WTC11 (cell line): ENCODE measurements at regions not wholly inside any gene's neighbourhood (a gene's known extent, or its start where the extent isn't known, plus 50 kb on each side); places are given as distances from the start of the nearest gene placed in this dataset.
A peak's percentile ranks its signal among the peaks of the same experiment; 100 is the strongest.

ENCODE experiments used
- ATAC-seq: fragments of 200-7000 bp; cut with Tn5 transposase; 2 replicates; pipeline ENCODE4 v1.10.0; 2021; ENCODE audit warnings: mild to moderate bottlenecking, moderate library complexity
- CTCF ChIA-PET: fragments of 300-600 bp; sonication (Branson Sonifier 250); formaldehyde crosslinking; loops from one replicate; lab custom pipeline; 2021; ENCODE audit warnings: antibody characterized with exemption; lab: Charles Lee
- POLR2A ChIA-PET: fragments of 350-600 bp; sonication (Branson Sonifier 250); formaldehyde crosslinking; loops from one replicate; lab custom pipeline; 2021; ENCODE audit warnings: antibody characterized with exemption; lab: Charles Lee
- DNase-seq: peaks from one replicate; pipeline ENCODE4 v3.0.0; 2021; ENCODE audit warnings: low spot score
- H3K27ac Mint-ChIP-seq: 2 replicates; pipeline ENCODE4 v1.8.0; 2021; ENCODE audit warnings: mixed read lengths
- H3K27me3 Mint-ChIP-seq: 2 replicates; pipeline ENCODE4 v1.8.0; 2021; ENCODE audit warnings: low read depth, mild to moderate bottlenecking, moderate library complexity, mixed read lengths
- H3K36me3 Mint-ChIP-seq: 2 replicates; pipeline ENCODE4 v1.8.0; 2021; ENCODE audit warnings: mixed read lengths
- H3K4me1 Mint-ChIP-seq: 2 replicates; pipeline ENCODE4 v1.8.0; 2022; ENCODE audit warnings: mixed read lengths
- H3K4me3 Mint-ChIP-seq: 2 replicates; pipeline ENCODE4 v1.8.0; 2021; ENCODE audit warnings: mild to moderate bottlenecking, moderate library complexity, mixed read lengths
- H3K9me3 Mint-ChIP-seq: 2 replicates; pipeline ENCODE4 v1.8.0; 2021; ENCODE audit warnings: mixed read lengths
- ESRRA ChIP-seq: sonication (generic); formaldehyde crosslinking; IDR thresholded peaks from 2 replicates; pipeline ENCODE4 v1.8.1; 2022; ENCODE audit warnings: mild to moderate bottlenecking, missing genetic modification reagents, borderline replicate concordance
- HMGA2 ChIP-seq: fragments of 250-450 bp; sonication (Bioruptor Pico); IDR thresholded peaks from 2 replicates; pipeline ENCODE4 v1.4.0; 2021; ENCODE audit warnings: mild to moderate bottlenecking, moderate library complexity
- KAT7 ChIP-seq: sonication (generic); formaldehyde crosslinking; IDR thresholded peaks from 2 replicates; pipeline ENCODE4 v1.8.1; 2023; ENCODE audit warnings: missing genetic modification reagents, mild to moderate bottlenecking, borderline replicate concordance
- MYBL2 ChIP-seq: sonication (generic); formaldehyde crosslinking; IDR thresholded peaks from 2 replicates; pipeline ENCODE4 v1.8.1; 2023; ENCODE audit warnings: mild to moderate bottlenecking, moderate library complexity, missing genetic modification reagents
- OVOL2 ChIP-seq: fragments of 250-450 bp; sonication (Bioruptor Pico); IDR thresholded peaks from 2 replicates; pipeline ENCODE4 v1.9.0; 2021; ENCODE audit warnings: mild to moderate bottlenecking, borderline replicate concordance
- TEAD1 ChIP-seq: sonication (generic); formaldehyde crosslinking; IDR thresholded peaks from 2 replicates; pipeline ENCODE4 v1.8.0; 2022; ENCODE audit warnings: mild to moderate bottlenecking, missing genetic modification reagents
- ZNF416 ChIP-seq: fragments of 250-450 bp; sonication (Bioruptor Pico); IDR thresholded peaks from 2 replicates; pipeline ENCODE4 v1.9.0; 2021; ENCODE audit warnings: mild to moderate bottlenecking, inconsistent platforms
- TF ChIP-seq, protein P1 (sequence below): sonication (generic); formaldehyde crosslinking; IDR thresholded peaks from 2 replicates; pipeline ENCODE4 v1.8.0; 2023; ENCODE audit warnings: missing genetic modification reagents, mild to moderate bottlenecking, borderline replicate concordance
- TF ChIP-seq, protein P2 (sequence below): sonication (generic); formaldehyde crosslinking; IDR thresholded peaks from 2 replicates; pipeline ENCODE4 v1.8.1; 2022; ENCODE audit warnings: missing genetic modification reagents, borderline replicate concordance
- TF ChIP-seq, protein P3 (sequence below): sonication (generic); formaldehyde crosslinking; IDR thresholded peaks from 2 replicates; pipeline ENCODE4 v1.8.1; 2023; ENCODE audit warnings: mild to moderate bottlenecking, missing genetic modification reagents, borderline replicate concordance
- TF ChIP-seq, protein P4 (sequence below): sonication (generic); formaldehyde crosslinking; IDR thresholded peaks from 2 replicates; pipeline ENCODE4 v1.8.1; 2023; ENCODE audit warnings: mild to moderate bottlenecking, moderate library complexity, missing genetic modification reagents
- TF ChIP-seq, protein P5 (sequence below): sonication (generic); formaldehyde crosslinking; IDR thresholded peaks from 2 replicates; pipeline ENCODE4 v1.8.0; 2022; ENCODE audit warnings: mild to moderate bottlenecking, missing genetic modification reagents
- TF ChIP-seq, protein P6 (sequence below): sonication (generic); formaldehyde crosslinking; IDR thresholded peaks from 2 replicates; pipeline ENCODE4 v1.8.0; 2022; ENCODE audit warnings: mild to moderate bottlenecking, missing genetic modification reagents
- TF ChIP-seq, protein P7 (sequence below): sonication (generic); formaldehyde crosslinking; IDR thresholded peaks from 2 replicates; pipeline ENCODE4 v1.8.0; 2022; ENCODE audit warnings: missing genetic modification reagents

DNA sequence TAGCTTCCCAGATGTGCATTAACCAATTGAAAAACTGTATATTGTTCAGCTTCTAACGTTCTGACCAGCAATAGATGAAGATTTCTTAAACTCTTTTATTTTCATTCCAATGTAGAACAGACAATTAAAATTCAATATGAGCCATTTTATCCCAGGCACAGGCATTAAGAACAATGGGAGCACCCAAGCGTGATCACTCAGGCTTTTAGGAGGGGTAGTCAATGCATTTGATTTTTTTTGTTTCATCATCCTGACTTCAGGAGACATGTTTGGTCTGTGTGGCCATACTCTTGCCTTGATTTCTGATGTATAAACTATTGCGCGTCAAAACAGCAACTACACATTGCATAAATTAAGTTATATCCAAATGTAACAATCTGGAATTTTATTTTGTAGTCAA is 653.0 kb upstream of the RORB start (continued):
- TF ChIP-seq, protein P1, sequence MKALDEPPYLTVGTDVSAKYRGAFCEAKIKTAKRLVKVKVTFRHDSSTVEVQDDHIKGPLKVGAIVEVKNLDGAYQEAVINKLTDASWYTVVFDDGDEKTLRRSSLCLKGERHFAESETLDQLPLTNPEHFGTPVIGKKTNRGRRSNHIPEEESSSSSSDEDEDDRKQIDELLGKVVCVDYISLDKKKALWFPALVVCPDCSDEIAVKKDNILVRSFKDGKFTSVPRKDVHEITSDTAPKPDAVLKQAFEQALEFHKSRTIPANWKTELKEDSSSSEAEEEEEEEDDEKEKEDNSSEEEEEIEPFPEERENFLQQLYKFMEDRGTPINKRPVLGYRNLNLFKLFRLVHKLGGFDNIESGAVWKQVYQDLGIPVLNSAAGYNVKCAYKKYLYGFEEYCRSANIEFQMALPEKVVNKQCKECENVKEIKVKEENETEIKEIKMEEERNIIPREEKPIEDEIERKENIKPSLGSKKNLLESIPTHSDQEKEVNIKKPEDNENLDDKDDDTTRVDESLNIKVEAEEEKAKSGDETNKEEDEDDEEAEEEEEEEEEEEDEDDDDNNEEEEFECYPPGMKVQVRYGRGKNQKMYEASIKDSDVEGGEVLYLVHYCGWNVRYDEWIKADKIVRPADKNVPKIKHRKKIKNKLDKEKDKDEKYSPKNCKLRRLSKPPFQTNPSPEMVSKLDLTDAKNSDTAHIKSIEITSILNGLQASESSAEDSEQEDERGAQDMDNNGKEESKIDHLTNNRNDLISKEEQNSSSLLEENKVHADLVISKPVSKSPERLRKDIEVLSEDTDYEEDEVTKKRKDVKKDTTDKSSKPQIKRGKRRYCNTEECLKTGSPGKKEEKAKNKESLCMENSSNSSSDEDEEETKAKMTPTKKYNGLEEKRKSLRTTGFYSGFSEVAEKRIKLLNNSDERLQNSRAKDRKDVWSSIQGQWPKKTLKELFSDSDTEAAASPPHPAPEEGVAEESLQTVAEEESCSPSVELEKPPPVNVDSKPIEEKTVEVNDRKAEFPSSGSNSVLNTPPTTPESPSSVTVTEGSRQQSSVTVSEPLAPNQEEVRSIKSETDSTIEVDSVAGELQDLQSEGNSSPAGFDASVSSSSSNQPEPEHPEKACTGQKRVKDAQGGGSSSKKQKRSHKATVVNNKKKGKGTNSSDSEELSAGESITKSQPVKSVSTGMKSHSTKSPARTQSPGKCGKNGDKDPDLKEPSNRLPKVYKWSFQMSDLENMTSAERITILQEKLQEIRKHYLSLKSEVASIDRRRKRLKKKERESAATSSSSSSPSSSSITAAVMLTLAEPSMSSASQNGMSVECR: no peak
- no peak for TF ChIP-seq KAT7
- TF ChIP-seq, all 79 proteins: peak for 0

DNA sequence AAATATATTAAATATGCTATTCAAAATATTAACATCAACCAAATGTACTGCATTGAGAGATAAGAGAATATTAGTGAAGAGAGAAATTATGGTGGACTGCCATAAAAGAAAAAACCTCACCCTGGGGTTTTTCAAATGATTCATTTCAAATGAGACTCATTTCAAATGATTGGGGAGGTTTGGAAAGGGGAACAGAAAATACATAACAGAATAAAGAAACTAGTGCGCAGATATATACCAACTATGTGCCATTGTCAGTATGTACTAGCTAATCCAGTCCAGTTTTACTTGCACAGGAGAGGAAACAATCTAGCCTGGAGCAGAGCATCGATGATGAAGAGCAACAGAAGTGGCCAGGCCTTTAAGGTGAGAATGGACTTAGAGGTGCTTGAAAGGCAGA is 651.6 kb upstream of the RORB start:
- ChIA-PET POLR2A (no interaction called here), CTCF (no interaction called here)
- Mint-ChIP-seq H3K4me1 (peaks cover 66% of the 10 kb centered on the region), H3K9me3 (peaks cover 7% of the 10 kb centered on the region), H3K4me3 (peak overlapping the region; percentile 39; the same call in 1 of the 2 replicates), H3K36me3 (peaks cover 7% of the 10 kb centered on the region), H3K27ac (peak overlapping the region; percentile 100), H3K27me3 (no peaks in the 10 kb centered on the region)
- DNase-seq (no peak), ATAC-seq (no peak)
- TF ChIP-seq, protein P1: no peak
- TF ChIP-seq, protein P2, sequence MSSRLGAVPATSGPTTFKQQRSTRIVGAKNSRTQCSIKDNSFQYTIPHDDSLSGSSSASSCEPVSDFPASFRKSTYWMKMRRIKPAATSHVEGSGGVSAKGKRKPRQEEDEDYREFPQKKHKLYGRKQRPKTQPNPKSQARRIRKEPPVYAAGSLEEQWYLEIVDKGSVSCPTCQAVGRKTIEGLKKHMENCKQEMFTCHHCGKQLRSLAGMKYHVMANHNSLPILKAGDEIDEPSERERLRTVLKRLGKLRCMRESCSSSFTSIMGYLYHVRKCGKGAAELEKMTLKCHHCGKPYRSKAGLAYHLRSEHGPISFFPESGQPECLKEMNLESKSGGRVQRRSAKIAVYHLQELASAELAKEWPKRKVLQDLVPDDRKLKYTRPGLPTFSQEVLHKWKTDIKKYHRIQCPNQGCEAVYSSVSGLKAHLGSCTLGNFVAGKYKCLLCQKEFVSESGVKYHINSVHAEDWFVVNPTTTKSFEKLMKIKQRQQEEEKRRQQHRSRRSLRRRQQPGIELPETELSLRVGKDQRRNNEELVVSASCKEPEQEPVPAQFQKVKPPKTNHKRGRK: no peak
- TF ChIP-seq, protein P3, sequence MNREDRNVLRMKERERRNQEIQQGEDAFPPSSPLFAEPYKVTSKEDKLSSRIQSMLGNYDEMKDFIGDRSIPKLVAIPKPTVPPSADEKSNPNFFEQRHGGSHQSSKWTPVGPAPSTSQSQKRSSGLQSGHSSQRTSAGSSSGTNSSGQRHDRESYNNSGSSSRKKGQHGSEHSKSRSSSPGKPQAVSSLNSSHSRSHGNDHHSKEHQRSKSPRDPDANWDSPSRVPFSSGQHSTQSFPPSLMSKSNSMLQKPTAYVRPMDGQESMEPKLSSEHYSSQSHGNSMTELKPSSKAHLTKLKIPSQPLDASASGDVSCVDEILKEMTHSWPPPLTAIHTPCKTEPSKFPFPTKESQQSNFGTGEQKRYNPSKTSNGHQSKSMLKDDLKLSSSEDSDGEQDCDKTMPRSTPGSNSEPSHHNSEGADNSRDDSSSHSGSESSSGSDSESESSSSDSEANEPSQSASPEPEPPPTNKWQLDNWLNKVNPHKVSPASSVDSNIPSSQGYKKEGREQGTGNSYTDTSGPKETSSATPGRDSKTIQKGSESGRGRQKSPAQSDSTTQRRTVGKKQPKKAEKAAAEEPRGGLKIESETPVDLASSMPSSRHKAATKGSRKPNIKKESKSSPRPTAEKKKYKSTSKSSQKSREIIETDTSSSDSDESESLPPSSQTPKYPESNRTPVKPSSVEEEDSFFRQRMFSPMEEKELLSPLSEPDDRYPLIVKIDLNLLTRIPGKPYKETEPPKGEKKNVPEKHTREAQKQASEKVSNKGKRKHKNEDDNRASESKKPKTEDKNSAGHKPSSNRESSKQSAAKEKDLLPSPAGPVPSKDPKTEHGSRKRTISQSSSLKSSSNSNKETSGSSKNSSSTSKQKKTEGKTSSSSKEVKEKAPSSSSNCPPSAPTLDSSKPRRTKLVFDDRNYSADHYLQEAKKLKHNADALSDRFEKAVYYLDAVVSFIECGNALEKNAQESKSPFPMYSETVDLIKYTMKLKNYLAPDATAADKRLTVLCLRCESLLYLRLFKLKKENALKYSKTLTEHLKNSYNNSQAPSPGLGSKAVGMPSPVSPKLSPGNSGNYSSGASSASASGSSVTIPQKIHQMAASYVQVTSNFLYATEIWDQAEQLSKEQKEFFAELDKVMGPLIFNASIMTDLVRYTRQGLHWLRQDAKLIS (CRISPR knock-in tag): no peak
- TF ChIP-seq MYBL2 (CRISPR knock-in tag) (no peak), TEAD1 (no peak), ZNF416 (CRISPR knock-in tag) (no peak), HMGA2 (CRISPR knock-in tag) (no peak), ESRRA (CRISPR knock-in tag) (no peak), OVOL2 (CRISPR knock-in tag) (no peak)
- TF ChIP-seq, protein P4, sequence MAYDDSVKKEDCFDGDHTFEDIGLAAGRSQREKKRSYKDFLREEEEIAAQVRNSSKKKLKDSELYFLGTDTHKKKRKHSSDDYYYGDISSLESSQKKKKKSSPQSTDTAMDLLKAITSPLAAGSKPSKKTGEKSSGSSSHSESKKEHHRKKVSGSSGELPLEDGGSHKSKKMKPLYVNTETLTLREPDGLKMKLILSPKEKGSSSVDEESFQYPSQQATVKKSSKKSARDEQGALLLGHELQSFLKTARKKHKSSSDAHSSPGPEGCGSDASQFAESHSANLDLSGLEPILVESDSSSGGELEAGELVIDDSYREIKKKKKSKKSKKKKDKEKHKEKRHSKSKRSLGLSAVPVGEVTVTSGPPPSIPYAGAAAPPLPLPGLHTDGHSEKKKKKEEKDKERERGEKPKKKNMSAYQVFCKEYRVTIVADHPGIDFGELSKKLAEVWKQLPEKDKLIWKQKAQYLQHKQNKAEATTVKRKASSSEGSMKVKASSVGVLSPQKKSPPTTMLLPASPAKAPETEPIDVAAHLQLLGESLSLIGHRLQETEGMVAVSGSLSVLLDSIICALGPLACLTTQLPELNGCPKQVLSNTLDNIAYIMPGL (CRISPR knock-in tag): no peak
- TF ChIP-seq, protein P5, sequence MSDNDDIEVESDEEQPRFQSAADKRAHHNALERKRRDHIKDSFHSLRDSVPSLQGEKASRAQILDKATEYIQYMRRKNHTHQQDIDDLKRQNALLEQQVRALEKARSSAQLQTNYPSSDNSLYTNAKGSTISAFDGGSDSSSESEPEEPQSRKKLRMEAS (CRISPR knock-in tag): no peak
- TF ChIP-seq, protein P6, sequence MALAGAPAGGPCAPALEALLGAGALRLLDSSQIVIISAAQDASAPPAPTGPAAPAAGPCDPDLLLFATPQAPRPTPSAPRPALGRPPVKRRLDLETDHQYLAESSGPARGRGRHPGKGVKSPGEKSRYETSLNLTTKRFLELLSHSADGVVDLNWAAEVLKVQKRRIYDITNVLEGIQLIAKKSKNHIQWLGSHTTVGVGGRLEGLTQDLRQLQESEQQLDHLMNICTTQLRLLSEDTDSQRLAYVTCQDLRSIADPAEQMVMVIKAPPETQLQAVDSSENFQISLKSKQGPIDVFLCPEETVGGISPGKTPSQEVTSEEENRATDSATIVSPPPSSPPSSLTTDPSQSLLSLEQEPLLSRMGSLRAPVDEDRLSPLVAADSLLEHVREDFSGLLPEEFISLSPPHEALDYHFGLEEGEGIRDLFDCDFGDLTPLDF (CRISPR knock-in tag): no peak
- TF ChIP-seq, protein P7, sequence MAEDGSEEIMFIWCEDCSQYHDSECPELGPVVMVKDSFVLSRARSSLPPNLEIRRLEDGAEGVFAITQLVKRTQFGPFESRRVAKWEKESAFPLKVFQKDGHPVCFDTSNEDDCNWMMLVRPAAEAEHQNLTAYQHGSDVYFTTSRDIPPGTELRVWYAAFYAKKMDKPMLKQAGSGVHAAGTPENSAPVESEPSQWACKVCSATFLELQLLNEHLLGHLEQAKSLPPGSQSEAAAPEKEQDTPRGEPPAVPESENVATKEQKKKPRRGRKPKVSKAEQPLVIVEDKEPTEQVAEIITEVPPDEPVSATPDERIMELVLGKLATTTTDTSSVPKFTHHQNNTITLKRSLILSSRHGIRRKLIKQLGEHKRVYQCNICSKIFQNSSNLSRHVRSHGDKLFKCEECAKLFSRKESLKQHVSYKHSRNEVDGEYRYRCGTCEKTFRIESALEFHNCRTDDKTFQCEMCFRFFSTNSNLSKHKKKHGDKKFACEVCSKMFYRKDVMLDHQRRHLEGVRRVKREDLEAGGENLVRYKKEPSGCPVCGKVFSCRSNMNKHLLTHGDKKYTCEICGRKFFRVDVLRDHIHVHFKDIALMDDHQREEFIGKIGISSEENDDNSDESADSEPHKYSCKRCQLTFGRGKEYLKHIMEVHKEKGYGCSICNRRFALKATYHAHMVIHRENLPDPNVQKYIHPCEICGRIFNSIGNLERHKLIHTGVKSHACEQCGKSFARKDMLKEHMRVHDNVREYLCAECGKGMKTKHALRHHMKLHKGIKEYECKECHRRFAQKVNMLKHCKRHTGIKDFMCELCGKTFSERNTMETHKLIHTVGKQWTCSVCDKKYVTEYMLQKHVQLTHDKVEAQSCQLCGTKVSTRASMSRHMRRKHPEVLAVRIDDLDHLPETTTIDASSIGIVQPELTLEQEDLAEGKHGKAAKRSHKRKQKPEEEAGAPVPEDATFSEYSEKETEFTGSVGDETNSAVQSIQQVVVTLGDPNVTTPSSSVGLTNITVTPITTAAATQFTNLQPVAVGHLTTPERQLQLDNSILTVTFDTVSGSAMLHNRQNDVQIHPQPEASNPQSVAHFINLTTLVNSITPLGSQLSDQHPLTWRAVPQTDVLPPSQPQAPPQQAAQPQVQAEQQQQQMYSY (CRISPR knock-in tag): no peak
